ENCODE measurements at regions not wholly inside any gene's neighbourhood (a gene's known extent, or its start where the extent isn't known, plus 50 kb on each side); places are given as distances from the start of the nearest gene placed in this dataset.

DNA sequence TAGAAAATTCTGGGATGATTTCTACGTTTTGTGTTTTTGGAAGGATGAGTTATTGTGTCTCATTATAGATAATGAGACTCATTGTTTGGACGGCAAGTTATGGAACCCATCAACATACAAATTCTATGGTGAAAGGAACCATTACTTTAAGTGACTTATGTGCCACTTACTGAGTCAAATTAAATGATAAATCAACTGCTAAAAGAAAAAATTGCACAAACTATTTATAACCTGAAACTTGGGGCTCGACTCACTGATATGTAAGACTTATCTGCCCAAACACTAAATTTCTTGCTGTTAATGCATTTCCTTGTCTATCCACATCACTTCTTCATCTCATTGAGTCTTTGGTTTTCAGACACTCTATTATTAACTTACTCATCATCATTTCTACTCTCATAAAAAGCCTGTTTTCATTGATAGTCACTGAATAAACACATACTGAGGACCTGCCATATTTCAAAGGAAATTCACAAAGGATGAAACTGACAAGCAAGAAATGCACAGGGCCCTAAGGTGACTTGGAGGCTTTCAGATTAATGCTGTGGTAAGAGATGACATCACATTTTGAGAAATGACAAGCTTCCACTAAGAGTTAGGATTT, 872.7 kb upstream of the ADAMTS5 start:
- TF ChIP-seq, protein P1, sequence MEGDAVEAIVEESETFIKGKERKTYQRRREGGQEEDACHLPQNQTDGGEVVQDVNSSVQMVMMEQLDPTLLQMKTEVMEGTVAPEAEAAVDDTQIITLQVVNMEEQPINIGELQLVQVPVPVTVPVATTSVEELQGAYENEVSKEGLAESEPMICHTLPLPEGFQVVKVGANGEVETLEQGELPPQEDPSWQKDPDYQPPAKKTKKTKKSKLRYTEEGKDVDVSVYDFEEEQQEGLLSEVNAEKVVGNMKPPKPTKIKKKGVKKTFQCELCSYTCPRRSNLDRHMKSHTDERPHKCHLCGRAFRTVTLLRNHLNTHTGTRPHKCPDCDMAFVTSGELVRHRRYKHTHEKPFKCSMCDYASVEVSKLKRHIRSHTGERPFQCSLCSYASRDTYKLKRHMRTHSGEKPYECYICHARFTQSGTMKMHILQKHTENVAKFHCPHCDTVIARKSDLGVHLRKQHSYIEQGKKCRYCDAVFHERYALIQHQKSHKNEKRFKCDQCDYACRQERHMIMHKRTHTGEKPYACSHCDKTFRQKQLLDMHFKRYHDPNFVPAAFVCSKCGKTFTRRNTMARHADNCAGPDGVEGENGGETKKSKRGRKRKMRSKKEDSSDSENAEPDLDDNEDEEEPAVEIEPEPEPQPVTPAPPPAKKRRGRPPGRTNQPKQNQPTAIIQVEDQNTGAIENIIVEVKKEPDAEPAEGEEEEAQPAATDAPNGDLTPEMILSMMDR (IDR thresholded peaks at IDR 0.05) = no peak
- TF ChIP-seq POLR2AphosphoS5 (IDR thresholded peaks at IDR 0.05; ENCODE audit: insufficient read depth in 1 of 2, low read depth in 1 of 2) = no peak

Measured in vagina (tissue), 2 donors.